HL-60 (cell line): ENCODE measurements at regions not wholly inside any gene's neighbourhood (a gene's known extent, or its start where the extent isn't known, plus 50 kb on each side); places are given as distances from the start of the nearest gene placed in this dataset.
"Not testable (repeated sequence)": the region's sequence is repeated elsewhere in the genome, so short reads cannot be mapped to it uniquely, and the experiment has no call there.

Experiments used
- CTCF ChIP-seq: IDR thresholded peaks from one replicate; pipeline ENCODE4 v1.5.1; 2011; ENCODE audit warnings: low read length, control low read depth, inconsistent platforms; ENCODE audit not compliant: insufficient read depth
- GABPA ChIP-seq: IDR thresholded peaks from 2 replicates; pipeline ENCODE4 v1.6.1; 2012; ENCODE audit warnings: low read depth

- not testable (repeated sequence) for TF ChIP-seq CTCF, GABPA
These were observed 247.3 kb downstream of the CWH43 start for GRCh38 chr4:49233346-49233745.
